HepG2 (cell line): ENCODE measurements at regions not wholly inside any gene's neighbourhood (a gene's known extent, or its start where the extent isn't known, plus 50 kb on each side); places are given as distances from the start of the nearest gene placed in this dataset.

Experiments
- ATAC-seq: fragments of 200-7000 bp; cut with Tn5 transposase; 3 replicates; pipeline ENCODE4 v1.9.1; 2020; ENCODE audit warnings: mild to moderate bottlenecking, moderate library complexity
- BruUV-seq: library from RNA; stranded (reverse); fragments of 400-500 nt; replicated peaks from 2 replicates; lab custom pipeline; 2021; lab: Mats Ljungman, UMichigan
- CTCF ChIA-PET: fragments of 300-600 bp; formaldehyde crosslinking; extraction: SDS; loops from one replicate; lab custom pipeline; 2021; ENCODE audit warnings: low total read pairs, inconsistent platforms, low intra/inter-chr PET ratio; lab: Yijun Ruan, JAX
- POLR2A ChIA-PET: fragments of 350-600 bp; sonication (Branson Sonifier 250); formaldehyde crosslinking; loops from one replicate; lab custom pipeline; 2020; ENCODE audit warnings: antibody characterized with exemption, inconsistent platforms; lab: Yijun Ruan, JAX
- DNase-seq: peaks from one replicate; pipeline ENCODE4 v3.0.0-alpha.2; 2015; ENCODE audit warnings: low spot score
- FAIRE-seq: peaks from 3 replicates; lab custom pipeline; 2011; peaks lifted over from hg19 to GRCh38; lab: Jason Lieb, UNC
- H2AFZ ChIP-seq: one replicate; pipeline ENCODE4 v1.6.1; 2011; ENCODE audit warnings: low read length, inconsistent platforms
- H3K27ac ChIP-seq: fragments of 300-600 bp; 3 replicates; pipeline ENCODE4 v1.8.0; 2011; ENCODE audit warnings: mixed run types, mild to moderate bottlenecking, mixed read lengths, low read length, inconsistent platforms; ENCODE audit not compliant: insufficient read depth; ENCODE audit errors: extremely low read length
- H3K27me3 ChIP-seq, 2 experiments: fragments of 200-600 bp in 1 of 2; 2 replicates in 1 of 2; 3 replicates in 1 of 2; pipeline versions ENCODE4 v1.6.0 to v1.8.0; 2011; ENCODE audit warnings: low read length in 2 of 2, mild to moderate bottlenecking in 2 of 2, moderate library complexity in 2 of 2, inconsistent platforms in 1 of 2; ENCODE audit not compliant: insufficient read depth in 2 of 2, control insufficient read depth in 1 of 2
- H3K36me3 ChIP-seq, 2 experiments: fragments of 200-600 bp in 1 of 2; replicated peaks in 1 of 2; 2 replicates in 1 of 2; 3 replicates in 1 of 2; pipeline versions ENCODE4 v1.5.1 to v1.8.0; 2011; ENCODE audit warnings: low read length in 2 of 2, inconsistent platforms in 1 of 2; ENCODE audit not compliant: insufficient read depth in 2 of 2, control insufficient read depth in 1 of 2
- H3K4me1 ChIP-seq: 2 replicates; pipeline ENCODE4 v1.5.1; 2012; ENCODE audit warnings: low read length, inconsistent platforms; ENCODE audit not compliant: insufficient read depth
- H3K4me2 ChIP-seq: 2 replicates; pipeline ENCODE4 v1.6.0; 2011; ENCODE audit warnings: low read depth, low read length, inconsistent platforms
- H3K4me3 ChIP-seq, 3 experiments: fragments of 200-600 bp in 1 of 3; sonication (generic), shearing (Covaris generic) in 1 of 3; replicated peaks in 1 of 3; 2 replicates each; pipeline ENCODE4 v1.5.1; 2011 to 2016; ENCODE audit warnings: low read length in 3 of 3, inconsistent platforms in 2 of 3, low read depth in 2 of 3, mild to moderate bottlenecking in 2 of 3, control low read depth in 1 of 3, mixed read lengths in 1 of 3; ENCODE audit not compliant: insufficient read depth in 1 of 3
- H3K79me2 ChIP-seq: one replicate; pipeline ENCODE4 v1.6.1; 2011; ENCODE audit warnings: low read length, inconsistent platforms; ENCODE audit not compliant: insufficient read depth
- H3K9ac ChIP-seq: 2 replicates; pipeline ENCODE4 v1.6.0; 2011; ENCODE audit warnings: mild to moderate bottlenecking, low read depth, low read length, inconsistent platforms; ENCODE audit not compliant: insufficient read depth
- H3K9me3 ChIP-seq: 2 replicates; pipeline ENCODE4 v1.5.1; 2012; ENCODE audit warnings: mild to moderate bottlenecking, low read length
- H4K20me1 ChIP-seq: 2 replicates; pipeline ENCODE4 v1.6.0; 2011; ENCODE audit warnings: inconsistent platforms, mild to moderate bottlenecking, low read length, moderate library complexity; ENCODE audit not compliant: insufficient read depth
- CCDC6 ChIP-seq: sonication (generic); formaldehyde crosslinking; IDR thresholded peaks from 2 replicates; pipeline ENCODE4 v1.8.1; 2022; ENCODE audit warnings: mild to moderate bottlenecking, missing genetic modification reagents, moderate library complexity
- HDAC2 ChIP-seq: sonication (generic); formaldehyde crosslinking; IDR thresholded peaks from 2 replicates; pipeline ENCODE4 v1.4.0; 2020; ENCODE audit warnings: missing genetic modification reagents
- HNRNPUL1 ChIP-seq: fragments of 200-400 bp; formaldehyde crosslinking; IDR thresholded peaks from 2 replicates; pipeline ENCODE4 v1.6.1; 2017; ENCODE audit warnings: low read depth, mild to moderate bottlenecking, low read length, moderate library complexity
- MAFK ChIP-seq, 2 experiments: IDR thresholded peaks in 1 of 2; conservative IDR thresholded peaks in 1 of 2; 2 replicates each; pipeline ENCODE4 v1.6.1; 2011; ENCODE audit warnings: improper control_type of control experiment in 2 of 2, low read length in 2 of 2
- MEF2D ChIP-seq: sonication (generic); formaldehyde crosslinking; IDR thresholded peaks from 2 replicates; pipeline ENCODE4 v1.5.1; 2020; ENCODE audit warnings: mild to moderate bottlenecking, missing genetic modification reagents
- MIXL1 ChIP-seq: IDR thresholded peaks from 2 replicates; pipeline ENCODE4 v1.6.1; 2016
- ZNF232 ChIP-seq: sonication (generic); formaldehyde crosslinking; IDR thresholded peaks from 2 replicates; pipeline ENCODE4 v1.4.0; 2020; ENCODE audit warnings: missing genetic modification reagents, borderline replicate concordance
- ZNF772 ChIP-seq: sonication (generic); formaldehyde crosslinking; IDR thresholded peaks from 2 replicates; pipeline ENCODE4 v1.5.0; 2020; ENCODE audit warnings: mild to moderate bottlenecking, missing genetic modification reagents
- WGBS: methylation state at CpG from one replicate; pipeline ENCODE4 v1.1.6; 2017; ENCODE audit warnings: low lambda C conversion rate; 5-methylcytosine and 5-hydroxymethylcytosine counted together
- in situ Hi-C: cut with HindIII; loops from 2 replicates; pipeline ENCODE4 v1.10.0; 2017; ENCODE audit warnings: low pct_unique_long_range_greater_than_20kb; ENCODE audit not compliant: extremely low pct_ligation_motif_present
- intact Hi-C: fragments of 100-400 bp; cut with micrococcal nuclease; formaldehyde crosslinking; loops from one replicate; pipeline ENCODE4 v1.10.0; 2022; ENCODE audit not compliant: unreplicated experiment
- TF ChIP-seq, protein P1 (sequence below): sonication (generic); formaldehyde crosslinking; IDR thresholded peaks from 2 replicates; pipeline ENCODE4 v1.4.0; 2020; ENCODE audit warnings: mild to moderate bottlenecking, missing genetic modification reagents, borderline replicate concordance
- TF ChIP-seq, protein P2 (sequence below): sonication (generic); formaldehyde crosslinking; IDR thresholded peaks from 2 replicates; pipeline ENCODE4 v1.4.0; 2020; ENCODE audit warnings: mild to moderate bottlenecking, missing genetic modification reagents
- TF ChIP-seq, protein P3 (sequence below): sonication (generic); formaldehyde crosslinking; IDR thresholded peaks from 2 replicates; pipeline ENCODE4 v1.4.0; 2020; ENCODE audit warnings: low read depth, mild to moderate bottlenecking, missing genetic modification reagents

DNA sequence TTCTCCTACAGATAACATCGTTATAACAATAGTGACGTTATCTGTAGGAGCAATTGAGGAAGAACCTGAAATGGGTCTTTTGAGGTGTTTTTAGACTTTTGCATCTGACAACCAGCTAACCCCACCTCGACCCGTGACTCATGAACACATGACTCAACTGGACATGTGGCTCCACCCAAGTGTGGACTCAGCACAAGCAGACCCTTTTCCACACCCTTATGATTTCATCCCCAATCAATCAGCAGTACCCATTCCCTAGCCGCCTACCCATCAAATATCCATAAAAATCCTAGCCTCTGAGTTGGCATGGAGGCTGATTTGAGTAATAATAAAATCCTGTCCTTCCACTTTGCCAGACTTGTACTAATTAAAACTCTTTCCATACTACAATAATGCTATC, 255.4 kb downstream of the ARPP21 start:
- CTCF ChIA-PET, result no interaction called here
- H3K79me2 ChIP-seq, result no peaks in the 10 kb centered on the region
- no peak overlapping the region for H3K4me3 ChIP-seq
- FAIRE-seq (no peak), DNase-seq (no peak)
- no peaks in the 10 kb centered on the region for H3K4me1 ChIP-seq
- no peak for TF ChIP-seq MIXL1 (CRISPR knock-in tag)
- TF ChIP-seq, protein P1, sequence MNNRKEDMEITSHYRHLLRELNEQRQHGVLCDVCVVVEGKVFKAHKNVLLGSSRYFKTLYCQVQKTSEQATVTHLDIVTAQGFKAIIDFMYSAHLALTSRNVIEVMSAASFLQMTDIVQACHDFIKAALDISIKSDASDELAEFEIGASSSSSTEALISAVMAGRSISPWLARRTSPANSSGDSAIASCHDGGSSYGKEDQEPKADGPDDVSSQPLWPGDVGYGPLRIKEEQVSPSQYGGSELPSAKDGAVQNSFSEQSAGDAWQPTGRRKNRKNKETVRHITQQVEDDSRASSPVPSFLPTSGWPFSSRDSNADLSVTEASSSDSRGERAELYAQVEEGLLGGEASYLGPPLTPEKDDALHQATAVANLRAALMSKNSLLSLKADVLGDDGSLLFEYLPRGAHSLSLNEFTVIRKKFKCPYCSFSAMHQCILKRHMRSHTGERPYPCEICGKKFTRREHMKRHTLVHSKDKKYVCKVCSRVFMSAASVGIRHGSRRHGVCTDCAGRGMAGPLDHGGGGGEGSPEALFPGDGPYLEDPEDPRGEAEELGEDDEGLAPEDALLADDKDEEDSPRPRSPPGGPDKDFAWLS, result no peak
- TF ChIP-seq ZNF772, result no peak
- TF ChIP-seq, protein P2, sequence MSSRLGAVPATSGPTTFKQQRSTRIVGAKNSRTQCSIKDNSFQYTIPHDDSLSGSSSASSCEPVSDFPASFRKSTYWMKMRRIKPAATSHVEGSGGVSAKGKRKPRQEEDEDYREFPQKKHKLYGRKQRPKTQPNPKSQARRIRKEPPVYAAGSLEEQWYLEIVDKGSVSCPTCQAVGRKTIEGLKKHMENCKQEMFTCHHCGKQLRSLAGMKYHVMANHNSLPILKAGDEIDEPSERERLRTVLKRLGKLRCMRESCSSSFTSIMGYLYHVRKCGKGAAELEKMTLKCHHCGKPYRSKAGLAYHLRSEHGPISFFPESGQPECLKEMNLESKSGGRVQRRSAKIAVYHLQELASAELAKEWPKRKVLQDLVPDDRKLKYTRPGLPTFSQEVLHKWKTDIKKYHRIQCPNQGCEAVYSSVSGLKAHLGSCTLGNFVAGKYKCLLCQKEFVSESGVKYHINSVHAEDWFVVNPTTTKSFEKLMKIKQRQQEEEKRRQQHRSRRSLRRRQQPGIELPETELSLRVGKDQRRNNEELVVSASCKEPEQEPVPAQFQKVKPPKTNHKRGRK, result no peak
- TF ChIP-seq HNRNPUL1, result no peak
- TF ChIP-seq ZNF232 (CRISPR knock-in tag), result no peak
- TF ChIP-seq, protein P3, sequence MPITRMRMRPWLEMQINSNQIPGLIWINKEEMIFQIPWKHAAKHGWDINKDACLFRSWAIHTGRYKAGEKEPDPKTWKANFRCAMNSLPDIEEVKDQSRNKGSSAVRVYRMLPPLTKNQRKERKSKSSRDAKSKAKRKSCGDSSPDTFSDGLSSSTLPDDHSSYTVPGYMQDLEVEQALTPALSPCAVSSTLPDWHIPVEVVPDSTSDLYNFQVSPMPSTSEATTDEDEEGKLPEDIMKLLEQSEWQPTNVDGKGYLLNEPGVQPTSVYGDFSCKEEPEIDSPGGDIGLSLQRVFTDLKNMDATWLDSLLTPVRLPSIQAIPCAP (CRISPR knock-in tag), result no peak
- no peak for TF ChIP-seq MAFK (conservative IDR thresholded peaks at IDR 0.05 in 1 of 2, IDR thresholded peaks at IDR 0.05 in 1 of 2; ENCODE audit: low read length in 2 of 2)
- no peak for TF ChIP-seq CCDC6 (CRISPR knock-in tag)
- no peak for TF ChIP-seq MEF2D
- TF ChIP-seq HDAC2, result no peak
- TF ChIP-seq, all 625 proteins: peak for 0
- POLR2A ChIA-PET, result no interaction called here
- H3K9ac ChIP-seq, result no peak overlapping the region
- H4K20me1 ChIP-seq, result no peaks in the 10 kb centered on the region
- no peaks in the 10 kb centered on the region for H3K36me3 ChIP-seq
- H3K27me3 ChIP-seq, result no peaks in the 10 kb centered on the region
- in situ Hi-C loops (no loop called here), intact Hi-C loops (no loop called here)
- H3K4me2 ChIP-seq, result no peak overlapping the region
- H2AFZ ChIP-seq, result no peak overlapping the region
- H3K9me3 ChIP-seq, result no peaks in the 10 kb centered on the region
- no peak for ATAC-seq
- H3K27ac ChIP-seq, result no peak overlapping the region
- no TSS peak for BruUV-seq
- WGBS, result 31% methylated on average over 5 of the region's 5 CpGs
